RWPE1 (cell line): ENCODE measurements at regions not wholly inside any gene's neighbourhood (a gene's known extent, or its start where the extent isn't known, plus 50 kb on each side); places are given as distances from the start of the nearest gene placed in this dataset.

Experiments
- CTCF ChIA-PET: fragments of 350-600 bp; sonication (Branson Sonifier 250); formaldehyde crosslinking; extraction: SDS; loops from one replicate; lab custom pipeline; 2021; lab: Yijun Ruan, JAX
- POLR2A ChIA-PET: fragments of 400-600 bp; formaldehyde crosslinking; extraction: SDS; loops from one replicate; lab custom pipeline; 2020; ENCODE audit warnings: antibody characterized with exemption; ENCODE audit not compliant: low non-redundant PET; lab: Yijun Ruan, JAX
- DNase-seq: peaks from one replicate; pipeline ENCODE4 v3.0.0; 2012; ENCODE audit warnings: low spot score
- H3K27ac ChIP-seq: fragments of 450-650 bp; 2 replicates; pipeline ENCODE4 v1.5.1; 2017
- TF ChIP-seq, protein P1 (sequence below): fragments of 450-650 bp; conservative IDR thresholded peaks from 2 replicates; pipeline ENCODE4 v1.5.1; 2017; ENCODE audit warnings: low read depth, mild to moderate bottlenecking

- ChIA-PET POLR2A (no interaction called here), CTCF (no interaction called here)
- no peak for DNase-seq
- TF ChIP-seq, protein P1, sequence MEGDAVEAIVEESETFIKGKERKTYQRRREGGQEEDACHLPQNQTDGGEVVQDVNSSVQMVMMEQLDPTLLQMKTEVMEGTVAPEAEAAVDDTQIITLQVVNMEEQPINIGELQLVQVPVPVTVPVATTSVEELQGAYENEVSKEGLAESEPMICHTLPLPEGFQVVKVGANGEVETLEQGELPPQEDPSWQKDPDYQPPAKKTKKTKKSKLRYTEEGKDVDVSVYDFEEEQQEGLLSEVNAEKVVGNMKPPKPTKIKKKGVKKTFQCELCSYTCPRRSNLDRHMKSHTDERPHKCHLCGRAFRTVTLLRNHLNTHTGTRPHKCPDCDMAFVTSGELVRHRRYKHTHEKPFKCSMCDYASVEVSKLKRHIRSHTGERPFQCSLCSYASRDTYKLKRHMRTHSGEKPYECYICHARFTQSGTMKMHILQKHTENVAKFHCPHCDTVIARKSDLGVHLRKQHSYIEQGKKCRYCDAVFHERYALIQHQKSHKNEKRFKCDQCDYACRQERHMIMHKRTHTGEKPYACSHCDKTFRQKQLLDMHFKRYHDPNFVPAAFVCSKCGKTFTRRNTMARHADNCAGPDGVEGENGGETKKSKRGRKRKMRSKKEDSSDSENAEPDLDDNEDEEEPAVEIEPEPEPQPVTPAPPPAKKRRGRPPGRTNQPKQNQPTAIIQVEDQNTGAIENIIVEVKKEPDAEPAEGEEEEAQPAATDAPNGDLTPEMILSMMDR = no peak
- no peak overlapping the region for H3K27ac ChIP-seq
Observed at GRCh38 chr15:91476861-91477260, 376.6 kb upstream of the SLCO3A1 start.

GRCh38 chr15:91478717-91479191, 374.8 kb upstream of the SLCO3A1 start:
- CTCF ChIA-PET = interaction anchor here (0.6 kb wide), 1 partner anchor 375 kb away, joined by 4 read pairs; no protein-coding TSS in a partner anchor
- DNase-seq = no peak

DNA sequence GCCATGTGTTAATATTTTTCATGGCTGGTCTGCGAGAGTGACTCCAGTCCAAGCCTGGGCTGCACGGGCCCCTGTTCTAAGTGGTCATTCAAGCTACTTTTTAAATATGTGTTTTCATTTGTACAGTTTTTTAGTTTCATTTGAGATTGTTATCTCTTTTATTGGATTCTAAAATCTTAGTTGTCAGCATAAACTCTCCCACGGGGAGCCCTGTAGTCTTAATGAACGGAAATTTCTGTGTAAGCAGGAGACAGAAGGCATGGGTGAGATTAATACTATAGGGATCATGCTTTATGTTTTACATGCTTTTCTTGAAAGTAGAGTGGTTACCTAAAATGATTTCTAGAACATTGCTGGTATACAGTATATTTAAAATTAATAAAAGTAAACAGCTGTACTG, 373.1 kb upstream of the SLCO3A1 start:
- ChIA-PET POLR2A (no interaction called here), CTCF (interaction anchor here (0.7 to 0.8 kb wide), 2 partner anchors 119 to 1224 kb away, joined by 3 read pairs; no protein-coding TSS in a partner anchor)
- DNase-seq = no peak
- no peak overlapping the region for H3K27ac ChIP-seq
- TF ChIP-seq, protein P1 = no peak

More at GRCh38 chr15:91478717-91479191, 374.8 kb upstream of the SLCO3A1 start:
- POLR2A ChIA-PET = no interaction called here
- TF ChIP-seq, protein P1 = no peak
- no peak overlapping the region for H3K27ac ChIP-seq

- ChIA-PET CTCF (interaction anchor here (0.7 kb wide), 1 partner anchor 515 kb away, joined by 5 read pairs; no protein-coding TSS in a partner anchor), POLR2A (no interaction called here)
- no peak for DNase-seq
- TF ChIP-seq, protein P1 = no peak
- no peak overlapping the region for H3K27ac ChIP-seq
Observed at GRCh38 chr15:91482799-91483198, 370.7 kb upstream of the SLCO3A1 start.

GRCh38 chr15:91484141-91484540, 369.4 kb upstream of the SLCO3A1 start:
- CTCF ChIA-PET = no interaction called here
- no peak overlapping the region for H3K27ac ChIP-seq
- TF ChIP-seq, protein P1 = no peak
- DNase-seq = no peak
- POLR2A ChIA-PET = no interaction called here

DNA sequence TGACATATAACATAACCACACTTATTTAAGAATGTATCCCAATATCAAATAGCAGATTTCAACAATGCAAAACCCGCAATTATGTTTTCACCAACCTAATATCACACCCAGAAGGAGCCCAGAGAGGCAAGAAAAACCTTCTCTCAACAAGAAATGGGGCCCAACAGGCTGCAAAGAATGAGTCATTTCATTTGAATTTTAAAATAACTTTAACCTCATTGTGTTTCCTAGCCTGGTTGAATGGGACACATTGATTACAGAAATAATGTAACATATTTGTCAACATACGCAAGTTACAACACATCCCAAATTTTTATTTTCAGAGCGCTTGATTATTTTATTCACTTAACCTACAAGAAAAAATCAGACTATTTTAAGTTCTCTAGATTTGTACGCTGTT, 365.1 kb upstream of the SLCO3A1 start:
- no peak for DNase-seq
- no peak overlapping the region for H3K27ac ChIP-seq
- POLR2A ChIA-PET = no interaction called here
- CTCF ChIA-PET = interaction anchor here (0.6 kb wide), 1 partner anchor 136 kb away, joined by 3 read pairs; no protein-coding TSS in a partner anchor
- TF ChIP-seq, protein P1 = no peak
